ENCODE measurements at regions not wholly inside any gene's neighbourhood (a gene's known extent, or its start where the extent isn't known, plus 50 kb on each side); places are given as distances from the start of the nearest gene placed in this dataset.

- Histone ChIP-seq H3K4me3 (ENCODE audit: low read depth, low read length) (no peak overlapping the region), H3K27me3 (ENCODE audit: control insufficient read depth, insufficient read depth, low read length) (no peaks in the 10 kb centered on the region), H3K36me3 (ENCODE audit: control insufficient read depth, insufficient read depth, low read length) (no peaks in the 10 kb centered on the region)
- DNase-seq (ENCODE audit: low read depth): no peak
- no peak for FAIRE-seq
- no peak for TF ChIP-seq CTCF (IDR thresholded peaks at IDR 0.05; ENCODE audit: insufficient read depth, low read length, severe bottlenecking)
Observed at GRCh38 chr22:47898946-47899345, 1136.5 kb downstream of the TBC1D22A start.

DNA sequence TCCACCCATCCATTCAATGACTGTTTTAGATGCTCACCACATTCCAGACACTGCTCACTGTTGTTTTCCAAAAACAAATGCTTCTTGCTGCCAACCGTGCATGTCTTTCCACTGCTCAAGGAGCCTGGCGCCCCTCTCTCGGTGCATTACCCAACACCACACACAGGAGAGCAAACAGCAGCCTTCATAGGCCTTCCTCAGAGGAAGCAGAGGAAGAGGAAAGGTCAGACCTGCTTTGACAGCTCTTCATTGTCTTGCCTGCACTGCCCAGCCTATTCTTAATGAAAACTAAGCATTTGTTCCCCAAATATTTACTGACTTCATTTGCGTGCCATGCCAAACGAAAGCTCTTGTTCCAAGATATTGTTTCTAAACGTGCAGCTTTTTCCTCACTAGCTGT, 1129.2 kb downstream of the TBC1D22A start:
- DNase-seq (ENCODE audit: low read depth): no peak
- H3K27me3 ChIP-seq (ENCODE audit: control insufficient read depth, insufficient read depth, low read length): no peaks in the 10 kb centered on the region
- TF ChIP-seq CTCF (IDR thresholded peaks at IDR 0.05; ENCODE audit: insufficient read depth, low read length, severe bottlenecking): no peak
- H3K4me3 ChIP-seq (ENCODE audit: low read depth, low read length): no peak overlapping the region
- no peak for FAIRE-seq
- no peaks in the 10 kb centered on the region for H3K36me3 ChIP-seq (ENCODE audit: control insufficient read depth, insufficient read depth, low read length)

- no peak for FAIRE-seq
- no peak for TF ChIP-seq CTCF (IDR thresholded peaks at IDR 0.05; ENCODE audit: insufficient read depth, low read length, severe bottlenecking)
Observed at GRCh38 chr22:47888817-47889216, 1126.4 kb downstream of the TBC1D22A start.

DNA sequence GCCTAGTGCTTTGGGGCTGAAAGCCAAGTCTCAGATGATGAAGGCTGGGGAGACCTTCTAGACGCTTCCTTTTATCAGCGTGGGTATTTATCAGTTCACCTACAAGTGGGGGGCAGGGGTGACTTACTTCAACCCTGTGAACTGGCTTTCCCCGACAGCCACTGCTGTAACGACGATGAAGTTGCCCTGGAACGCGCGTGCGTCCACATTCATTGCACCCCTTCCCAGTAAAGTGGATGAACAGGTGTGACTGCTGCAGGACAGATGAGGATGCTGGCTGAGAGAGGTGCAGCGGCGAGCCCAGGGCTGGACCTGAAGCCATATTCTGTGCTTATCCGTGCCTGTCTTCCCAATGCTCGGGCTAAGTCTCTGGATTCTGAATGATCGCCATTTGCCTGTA, 1122.3 kb downstream of the TBC1D22A start:
- Histone ChIP-seq H3K36me3 (ENCODE audit: control insufficient read depth, insufficient read depth, low read length) (no peaks in the 10 kb centered on the region), H3K4me3 (ENCODE audit: low read depth, low read length) (no peak overlapping the region), H3K27me3 (ENCODE audit: control insufficient read depth, insufficient read depth, low read length) (no peaks in the 10 kb centered on the region)
- FAIRE-seq: no peak
- TF ChIP-seq CTCF (IDR thresholded peaks at IDR 0.05; ENCODE audit: insufficient read depth, low read length, severe bottlenecking): no peak
- DNase-seq (ENCODE audit: low read depth): no peak

More at GRCh38 chr22:47888817-47889216, 1126.4 kb downstream of the TBC1D22A start:
- Histone ChIP-seq H3K4me3 (ENCODE audit: low read depth, low read length) (no peak overlapping the region), H3K27me3 (ENCODE audit: control insufficient read depth, insufficient read depth, low read length) (no peaks in the 10 kb centered on the region), H3K36me3 (ENCODE audit: control insufficient read depth, insufficient read depth, low read length) (no peaks in the 10 kb centered on the region)
- DNase-seq (ENCODE audit: low read depth): no peak

DNA sequence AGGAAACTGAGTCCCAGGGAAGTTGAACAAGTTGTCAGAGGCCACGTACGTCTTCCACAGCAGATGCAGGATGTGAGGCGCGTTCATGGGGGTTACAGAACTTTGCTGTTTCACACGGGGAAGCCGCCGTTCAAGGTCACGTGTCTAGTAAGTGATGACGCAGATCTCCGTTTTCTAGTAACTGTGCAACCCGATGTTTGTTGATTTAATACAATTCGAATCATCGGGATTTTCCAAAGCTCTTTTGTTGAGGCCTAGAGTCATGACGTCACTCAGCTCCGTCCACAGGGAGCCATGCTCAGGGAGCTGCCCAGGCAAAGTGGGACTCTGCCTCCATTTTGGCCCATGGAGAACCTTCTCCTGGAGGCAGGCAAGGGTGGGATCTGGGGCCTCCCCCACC, 1121.8 kb downstream of the TBC1D22A start:
- FAIRE-seq (peak; percentile 66), DNase-seq (ENCODE audit: low read depth) (no peak)
- no peaks in the 10 kb centered on the region for H3K27me3 ChIP-seq (ENCODE audit: control insufficient read depth, insufficient read depth, low read length)
- TF ChIP-seq CTCF (IDR thresholded peaks at IDR 0.05; ENCODE audit: insufficient read depth, low read length, severe bottlenecking): no peak
- no peak overlapping the region for H3K4me3 ChIP-seq (ENCODE audit: low read depth, low read length)
- H3K36me3 ChIP-seq (ENCODE audit: control insufficient read depth, insufficient read depth, low read length): no peaks in the 10 kb centered on the region

- Histone ChIP-seq H3K27me3 (ENCODE audit: control insufficient read depth, insufficient read depth, low read length) (no peaks in the 10 kb centered on the region), H3K4me3 (ENCODE audit: low read depth, low read length) (no peak overlapping the region), H3K36me3 (ENCODE audit: control insufficient read depth, insufficient read depth, low read length) (no peaks in the 10 kb centered on the region)
- DNase-seq (ENCODE audit: low read depth) (no peak), FAIRE-seq (no peak)
- TF ChIP-seq CTCF (IDR thresholded peaks at IDR 0.05; ENCODE audit: insufficient read depth, low read length, severe bottlenecking): no peak
Observed at GRCh38 chr22:47883757-47884156, 1121.3 kb downstream of the TBC1D22A start.

Measured in bronchial epithelial cell (primary cell).